ENCODE measurements at regions not wholly inside any gene's neighbourhood (a gene's known extent, or its start where the extent isn't known, plus 50 kb on each side); places are given as distances from the start of the nearest gene placed in this dataset.
"Not testable (repeated sequence)": the region's sequence is repeated elsewhere in the genome, so short reads cannot be mapped to it uniquely, and the experiment has no call there.

DNA sequence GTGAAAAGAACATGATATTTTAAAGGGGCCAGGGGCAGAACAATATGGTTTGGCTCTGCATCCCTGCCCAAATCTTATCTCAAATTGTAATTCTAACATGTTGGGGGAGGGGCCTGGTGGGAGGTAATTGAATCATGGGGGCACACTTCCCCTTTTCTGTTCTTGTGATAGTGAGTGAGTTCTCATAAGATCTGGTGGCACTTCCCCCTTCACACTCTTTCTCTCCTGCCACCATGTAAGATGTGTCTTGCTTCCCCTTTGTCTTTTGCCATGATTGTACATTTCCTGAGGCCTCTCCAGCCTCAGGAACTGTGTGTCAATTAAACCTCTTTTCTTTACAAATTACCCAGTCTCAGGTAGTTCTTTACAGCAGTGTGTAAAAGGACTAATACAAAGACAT is 177.1 kb upstream of the ZNF322 start:
- not testable (repeated sequence) for H3K27me3 Mint-ChIP-seq, H3K9me3 Mint-ChIP-seq, H3K27ac Mint-ChIP-seq, H3K4me3 Mint-ChIP-seq, DNase-seq, H3K36me3 Mint-ChIP-seq, H3K4me1 Mint-ChIP-seq
- peak; percentile 67 to 69 for ATAC-seq (replicated peaks)

DNA sequence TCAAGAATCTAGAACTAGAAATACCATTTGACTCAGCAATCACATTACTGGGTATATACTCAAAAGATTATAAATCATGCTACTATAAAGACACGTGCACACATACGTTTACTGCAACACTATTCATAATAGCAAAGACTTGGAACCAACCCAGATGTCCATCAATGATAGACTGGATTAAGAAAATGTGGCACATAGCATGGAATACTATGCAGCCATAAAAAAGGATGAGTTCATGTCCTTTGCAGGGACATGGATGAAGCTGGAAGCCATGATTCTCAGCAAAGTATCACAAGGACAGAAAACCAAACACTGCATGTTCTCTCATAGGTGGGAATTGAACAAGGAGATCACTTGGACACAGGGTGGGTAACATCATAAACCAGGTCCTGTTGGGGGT is 185.3 kb upstream of the ZNF322 start:
- DNase-seq, H3K4me3 Mint-ChIP-seq: not testable (repeated sequence)

DNA sequence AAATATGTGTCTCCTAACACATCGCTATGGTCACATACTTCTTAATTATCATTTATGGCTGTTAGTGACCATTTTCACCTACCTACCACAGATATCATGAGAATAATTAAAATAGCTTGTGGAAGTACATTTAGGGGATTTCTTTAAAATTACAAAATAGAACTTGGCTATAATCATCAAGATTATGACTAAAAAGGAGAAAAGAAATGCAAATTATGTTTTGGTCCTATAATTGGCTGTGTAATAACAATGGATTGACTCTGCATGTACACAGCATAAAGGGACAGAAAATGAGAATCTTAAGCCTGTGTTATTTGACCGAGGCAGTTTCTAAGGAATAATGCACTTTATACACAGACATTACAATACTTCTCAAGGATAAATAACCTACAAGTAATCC is 197.7 kb upstream of the ZNF322 start:
- H3K36me3 Mint-ChIP-seq, H3K4me1 Mint-ChIP-seq, H3K27ac Mint-ChIP-seq, H3K9me3 Mint-ChIP-seq, H3K4me3 Mint-ChIP-seq, DNase-seq, H3K27me3 Mint-ChIP-seq: not testable (repeated sequence)
- peak in 1 of 2 donors; percentile 57 for ATAC-seq (replicated peaks)

More for the DNA sequence above, 185.3 kb upstream of the ZNF322 start:
- not testable (repeated sequence) for H3K27ac Mint-ChIP-seq; ATAC-seq (replicated peaks); H3K4me1 Mint-ChIP-seq; H3K9me3 Mint-ChIP-seq; H3K27me3 Mint-ChIP-seq
- H3K36me3 Mint-ChIP-seq = peaks cover 3 to 12% of the 10 kb centered on the region in 2 donors

DNA sequence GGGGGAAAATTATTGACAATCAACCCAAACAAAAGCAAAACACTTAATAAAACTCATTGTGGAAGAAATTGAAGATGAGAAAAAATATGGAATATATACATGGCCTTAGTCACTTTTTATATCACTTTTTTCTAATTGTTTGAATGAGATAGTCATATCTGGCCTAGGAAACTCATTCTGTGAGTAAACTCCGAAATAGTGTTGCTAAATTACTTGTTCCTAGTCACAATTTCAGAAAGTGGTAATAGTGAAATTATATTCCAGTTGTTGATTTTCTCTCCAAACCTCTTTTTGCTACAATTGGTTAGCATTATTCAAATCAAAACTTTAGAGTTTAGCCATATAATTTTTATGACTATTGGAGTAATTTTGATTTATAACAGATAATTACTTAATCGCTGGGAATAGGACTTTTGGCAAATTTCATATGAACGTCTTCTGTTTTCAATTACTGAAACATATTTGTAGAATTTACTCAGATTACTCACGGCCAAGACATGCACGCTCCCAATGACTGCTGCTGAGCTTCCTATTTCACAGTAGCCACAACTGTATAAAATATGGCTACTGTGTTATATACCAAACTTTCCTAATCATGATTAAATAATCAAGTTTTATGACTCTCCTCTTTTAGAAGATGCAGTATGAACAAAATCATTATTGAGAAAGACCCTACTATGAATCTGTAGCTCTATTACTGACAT is 199.7 kb upstream of the ZNF322 start:
- H3K27me3 Mint-ChIP-seq; ATAC-seq (replicated peaks); H3K36me3 Mint-ChIP-seq; H3K4me1 Mint-ChIP-seq; H3K4me3 Mint-ChIP-seq; H3K27ac Mint-ChIP-seq; DNase-seq; H3K9me3 Mint-ChIP-seq: not testable (repeated sequence)

DNA sequence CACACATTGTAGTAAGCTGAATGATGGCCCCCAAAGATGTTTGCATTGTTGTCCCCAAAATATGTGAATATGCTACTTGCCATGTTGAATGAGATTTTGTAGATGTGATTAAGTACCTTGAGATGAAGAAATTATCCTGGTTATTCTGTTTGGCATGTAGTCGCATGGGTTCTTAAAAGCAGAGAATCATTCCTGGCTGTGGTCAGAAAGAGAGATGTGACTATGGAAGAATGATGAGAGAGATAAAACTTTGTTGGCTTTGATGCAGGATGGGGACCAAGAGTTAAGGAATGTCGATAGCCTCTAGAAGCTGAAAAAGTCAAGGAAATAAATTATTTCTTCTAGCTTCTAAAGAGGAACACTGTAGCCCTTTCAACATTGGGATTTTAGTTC is 200.2 kb upstream of the ZNF322 start:
- H3K9me3 Mint-ChIP-seq; H3K36me3 Mint-ChIP-seq; H3K4me3 Mint-ChIP-seq; H3K27me3 Mint-ChIP-seq; H3K4me1 Mint-ChIP-seq; H3K27ac Mint-ChIP-seq; ATAC-seq (replicated peaks); DNase-seq: not testable (repeated sequence)

DNA sequence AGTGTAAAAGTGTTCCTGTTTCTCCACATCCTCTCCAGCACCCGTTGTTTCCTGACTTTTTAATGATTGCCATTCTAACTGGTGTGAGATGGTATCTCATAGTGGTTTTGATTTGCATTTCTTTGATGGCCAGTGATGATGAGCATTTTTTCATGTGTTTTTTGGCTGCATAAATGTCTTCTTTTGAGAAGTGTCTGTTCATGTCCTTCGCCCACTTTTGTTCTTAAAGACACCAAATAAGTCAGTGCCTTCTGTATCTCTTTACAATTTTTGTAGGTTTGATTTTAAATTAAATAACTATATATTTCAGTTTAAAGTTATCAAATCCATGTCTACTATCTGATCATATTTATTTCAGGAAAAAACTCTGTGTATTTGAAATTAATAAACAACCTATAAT is 202.4 kb upstream of the ZNF322 start:
- not testable (repeated sequence) for H3K4me1 Mint-ChIP-seq; H3K27ac Mint-ChIP-seq; DNase-seq; H3K27me3 Mint-ChIP-seq; H3K4me3 Mint-ChIP-seq; H3K36me3 Mint-ChIP-seq; ATAC-seq (replicated peaks); H3K9me3 Mint-ChIP-seq

DNA sequence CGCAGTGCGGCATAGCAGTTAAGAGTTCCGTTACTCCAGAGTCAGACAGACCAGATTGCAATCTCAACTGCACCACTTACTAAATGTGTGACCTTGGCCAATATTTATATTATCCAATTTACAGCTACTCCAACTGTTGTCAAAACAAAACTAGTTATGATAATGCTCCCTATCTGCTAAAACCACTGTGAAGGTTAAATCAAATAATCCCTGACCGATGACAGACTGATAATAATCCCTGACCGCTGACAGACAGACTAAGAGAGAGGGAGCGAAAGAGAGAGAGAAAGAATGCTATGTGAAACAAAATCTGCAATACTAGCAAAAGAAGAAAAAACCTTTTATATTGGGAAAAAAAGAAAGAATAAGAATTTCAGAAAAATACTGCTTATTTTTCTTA is 204.1 kb upstream of the ZNF322 start:
- not testable (repeated sequence) for H3K4me1 Mint-ChIP-seq; H3K27me3 Mint-ChIP-seq; H3K4me3 Mint-ChIP-seq; H3K27ac Mint-ChIP-seq; H3K9me3 Mint-ChIP-seq; ATAC-seq (replicated peaks); H3K36me3 Mint-ChIP-seq; DNase-seq

DNA sequence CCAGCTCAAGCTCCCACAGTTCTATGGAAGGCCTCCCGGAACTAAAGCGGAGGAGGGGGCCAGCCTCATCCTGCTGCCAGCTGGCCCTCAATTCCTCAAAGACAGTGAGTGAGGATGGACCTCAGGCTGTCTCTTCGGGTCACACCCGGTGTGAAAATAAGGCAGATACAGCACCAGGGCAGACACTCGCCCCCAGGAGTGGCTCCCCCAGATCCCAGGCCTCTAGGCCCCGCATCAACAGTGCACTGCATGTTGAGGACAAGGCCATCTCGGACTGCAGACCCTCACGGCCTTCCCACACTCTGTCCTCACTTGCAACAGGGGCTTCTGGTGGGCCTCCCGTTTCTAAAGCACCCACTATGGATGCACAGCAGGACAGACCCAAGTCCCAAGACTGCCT is 239.2 kb upstream of the ZNF322 start:
- not testable (repeated sequence) for ATAC-seq (replicated peaks); H3K9me3 Mint-ChIP-seq; DNase-seq

DNA sequence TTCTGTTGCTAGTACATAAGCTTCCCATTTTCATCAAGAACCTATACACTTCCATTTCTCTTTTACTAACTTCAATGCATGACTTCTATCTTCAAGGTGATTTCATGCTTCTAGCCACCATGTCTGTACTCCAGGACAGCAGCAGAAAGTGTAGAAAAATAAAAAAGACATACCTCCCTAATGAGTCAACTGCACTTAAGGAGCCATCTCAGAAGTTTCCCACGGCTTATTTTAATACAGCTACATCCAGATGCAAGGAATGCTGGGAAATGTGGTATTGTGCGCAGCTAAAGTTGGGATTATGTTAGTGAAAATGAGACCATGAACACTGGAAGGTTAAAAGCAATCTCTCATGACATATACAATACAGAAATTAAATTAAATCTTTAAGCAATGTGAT is 264.7 kb upstream of the ZNF322 start:
- not testable (repeated sequence) for H3K27me3 Mint-ChIP-seq; H3K9me3 Mint-ChIP-seq; H3K4me3 Mint-ChIP-seq; ATAC-seq (replicated peaks); H3K4me1 Mint-ChIP-seq; DNase-seq; H3K27ac Mint-ChIP-seq; H3K36me3 Mint-ChIP-seq

More for the DNA sequence above, 239.2 kb upstream of the ZNF322 start:
- H3K27me3 Mint-ChIP-seq, H3K4me1 Mint-ChIP-seq, H3K36me3 Mint-ChIP-seq, H3K27ac Mint-ChIP-seq, H3K4me3 Mint-ChIP-seq: not testable (repeated sequence)

DNA sequence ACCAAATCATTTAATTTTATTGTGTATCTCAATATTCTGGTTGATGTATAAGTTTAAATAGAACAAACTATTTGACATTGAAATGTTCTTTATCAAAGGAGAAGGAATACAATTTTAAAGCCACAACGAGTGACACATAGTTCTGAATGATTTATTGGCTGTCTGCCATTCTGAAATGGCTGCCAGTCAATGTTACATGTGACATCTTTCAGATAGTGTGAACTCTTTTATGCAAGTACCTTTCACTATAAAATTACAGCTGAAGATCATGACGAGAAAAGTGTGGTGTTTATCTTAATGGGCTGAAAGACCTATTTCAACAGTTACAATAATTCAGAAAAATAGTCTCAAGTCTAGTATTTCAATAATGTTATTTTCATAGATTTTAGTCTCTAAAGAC is 268.6 kb upstream of the ZNF322 start:
- DNase-seq; H3K27me3 Mint-ChIP-seq; H3K9me3 Mint-ChIP-seq; H3K27ac Mint-ChIP-seq; H3K4me1 Mint-ChIP-seq; ATAC-seq (replicated peaks); H3K36me3 Mint-ChIP-seq; H3K4me3 Mint-ChIP-seq: not testable (repeated sequence)

DNA sequence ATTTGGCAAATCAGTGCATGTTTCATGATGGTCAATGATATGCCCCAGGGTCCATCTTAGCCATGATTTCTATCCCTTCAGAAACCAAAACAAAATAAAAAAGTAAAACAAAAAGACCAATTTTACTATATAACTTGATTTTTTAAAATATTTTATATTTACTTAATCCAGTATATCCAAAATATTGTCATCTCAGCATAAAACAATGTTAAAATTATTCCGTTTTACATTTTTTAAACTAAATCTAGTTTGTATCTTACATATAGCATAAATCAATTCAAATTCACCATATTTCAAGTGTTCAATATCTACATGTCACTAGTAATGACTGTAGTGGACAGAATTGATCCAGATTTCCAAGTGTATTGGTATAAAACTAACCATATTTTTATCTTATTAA is 277.7 kb upstream of the ZNF322 start:
- not testable (repeated sequence) for DNase-seq; H3K36me3 Mint-ChIP-seq; H3K4me1 Mint-ChIP-seq; H3K27me3 Mint-ChIP-seq; H3K4me3 Mint-ChIP-seq; H3K9me3 Mint-ChIP-seq; ATAC-seq (replicated peaks); H3K27ac Mint-ChIP-seq

DNA sequence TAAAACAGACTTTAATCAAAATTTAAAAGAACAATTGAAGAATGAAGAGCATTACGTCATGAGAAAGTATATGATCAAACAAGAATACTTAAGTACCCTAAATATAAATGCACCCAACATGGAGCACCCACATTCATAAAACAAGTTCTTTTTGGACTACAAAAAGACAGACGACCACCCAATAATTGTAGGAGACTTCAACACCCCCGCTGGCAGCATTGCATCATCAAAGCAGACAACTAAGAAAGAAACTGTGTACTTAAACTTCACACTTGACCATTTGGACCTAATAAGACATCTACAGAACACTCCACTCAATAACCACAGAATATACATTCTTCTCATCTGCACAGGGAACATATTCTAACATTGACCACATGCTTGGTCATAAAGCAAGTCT is 291.7 kb upstream of the ZNF322 start:
- not testable (repeated sequence) for ATAC-seq (replicated peaks); H3K36me3 Mint-ChIP-seq; DNase-seq; H3K4me1 Mint-ChIP-seq; H3K9me3 Mint-ChIP-seq; H3K27ac Mint-ChIP-seq; H3K27me3 Mint-ChIP-seq; H3K4me3 Mint-ChIP-seq

DNA sequence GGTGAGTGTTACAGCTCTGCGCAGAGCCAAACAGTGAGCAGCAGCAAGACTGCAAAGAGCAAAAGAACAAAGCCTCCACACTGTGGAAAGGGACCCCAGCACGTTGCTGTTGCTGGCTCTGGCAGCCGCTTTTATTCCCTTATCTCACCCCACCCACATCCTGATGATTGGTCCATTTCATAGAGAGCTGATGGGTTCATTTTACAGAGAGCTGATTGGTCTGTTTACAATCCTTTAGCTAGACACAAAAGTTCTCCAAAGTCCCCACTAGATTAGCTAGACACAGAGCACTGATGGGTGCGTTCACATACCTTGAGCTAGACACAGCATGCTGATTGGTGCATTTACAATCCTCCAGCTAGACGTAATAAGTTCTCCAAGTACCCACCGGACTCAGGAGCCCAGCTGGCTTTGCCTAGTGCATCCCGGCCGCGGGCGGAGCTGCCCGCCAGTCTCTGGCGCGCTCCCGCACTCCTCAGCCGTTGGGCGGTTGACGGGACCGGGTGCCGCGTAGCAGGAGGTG is 291.4 kb upstream of the PRSS16 start:
- DNase-seq = peak; percentile 66
- not testable (repeated sequence) for H3K36me3 Mint-ChIP-seq, H3K27me3 Mint-ChIP-seq, H3K4me1 Mint-ChIP-seq, H3K9me3 Mint-ChIP-seq
- peak overlapping the region; percentile 78 to 82 for H3K4me3 Mint-ChIP-seq
- H3K27ac Mint-ChIP-seq = peak overlapping the region; percentile 87
- ATAC-seq (replicated peaks) = peak; percentile 42 to 78

DNA sequence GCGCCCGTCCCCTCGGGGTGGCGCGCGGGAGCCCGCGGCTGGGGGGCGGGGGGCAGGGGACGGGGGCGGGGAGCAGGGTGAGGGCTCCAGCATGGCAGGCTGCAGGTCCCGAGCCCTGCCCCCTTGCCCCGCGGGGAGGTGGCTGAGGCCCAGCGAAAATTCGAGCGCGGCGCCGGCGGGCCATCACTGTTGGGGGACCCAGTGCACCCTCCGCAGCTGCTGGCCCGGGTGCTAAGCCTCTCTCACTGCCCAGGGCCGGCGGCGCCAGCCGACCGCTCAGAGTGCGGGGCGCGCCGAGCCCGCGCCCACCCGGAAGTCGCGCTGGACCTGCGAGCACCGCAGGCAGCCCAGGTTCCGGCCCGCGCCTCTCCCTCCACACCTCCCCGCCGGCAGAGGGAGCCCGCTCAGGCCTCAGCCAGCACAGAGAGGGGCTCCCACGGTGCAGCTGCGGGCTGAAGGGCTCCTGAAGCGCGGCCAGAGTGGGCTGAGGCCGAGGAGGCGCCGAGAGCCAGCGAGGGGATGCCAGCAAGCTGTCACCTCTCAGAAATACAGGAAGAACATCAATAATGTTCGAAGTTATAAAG is 290.8 kb upstream of the PRSS16 start:
- Mint-ChIP-seq H3K4me3 (peak overlapping the region; percentile 88 to 90), H3K27ac (peak overlapping the region; percentile 92)
- H3K4me1 Mint-ChIP-seq, H3K36me3 Mint-ChIP-seq, H3K9me3 Mint-ChIP-seq, H3K27me3 Mint-ChIP-seq: not testable (repeated sequence)
- DNase-seq (peak; percentile 87), ATAC-seq (replicated peaks) (peak; percentile 85 to 93)

DNA sequence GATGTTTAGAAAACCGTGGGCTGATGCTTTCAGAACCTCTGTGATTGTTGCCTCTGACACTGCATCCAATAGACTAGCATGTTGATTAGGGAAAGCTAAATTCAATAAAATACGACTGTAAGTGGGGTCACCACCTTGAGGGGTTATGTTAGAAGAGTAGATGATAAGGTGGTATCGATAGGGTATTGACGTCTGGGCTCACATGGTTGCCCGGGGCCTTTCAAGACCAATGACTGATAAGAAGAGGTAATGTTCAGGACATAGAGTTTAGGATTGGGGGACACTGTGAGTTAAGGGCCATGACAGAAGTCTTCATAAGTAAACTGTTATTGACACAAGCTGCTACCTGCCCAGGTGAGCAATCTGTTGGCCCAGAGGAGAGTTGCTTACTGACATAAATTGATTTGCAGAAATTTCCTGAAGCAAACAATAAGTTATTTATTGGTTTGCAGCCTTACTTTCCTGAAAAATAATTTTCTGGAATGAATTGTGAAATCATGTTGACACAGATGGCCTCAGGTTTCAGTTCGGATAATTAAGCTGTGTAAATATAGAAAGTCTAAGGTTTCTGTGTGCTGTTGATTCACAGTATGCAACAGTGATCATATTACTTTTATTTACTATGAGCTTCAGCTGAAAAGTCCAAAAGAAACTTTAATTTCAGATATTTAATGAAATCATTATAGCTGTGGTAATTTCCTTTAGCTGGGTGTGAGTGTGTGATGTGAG is 289.9 kb upstream of the PRSS16 start:
- not testable (repeated sequence) for DNase-seq; H3K27me3 Mint-ChIP-seq; H3K27ac Mint-ChIP-seq; ATAC-seq (replicated peaks); H3K9me3 Mint-ChIP-seq; H3K36me3 Mint-ChIP-seq; H3K4me1 Mint-ChIP-seq
- H3K4me3 Mint-ChIP-seq = peak overlapping the region; percentile 46 to 53
